AG09319 (cell line): ENCODE measurements at regions not wholly inside any gene's neighbourhood (a gene's known extent, or its start where the extent isn't known, plus 50 kb on each side); places are given as distances from the start of the nearest gene placed in this dataset.

Experiments
- DNase-seq: peaks from one replicate; pipeline ENCODE4 v3.0.0-alpha.2; 2010; ENCODE audit warnings: low read depth; ENCODE audit errors: extremely low read depth
- CTCF ChIP-seq: IDR thresholded peaks from 2 replicates; pipeline ENCODE4 v1.5.1; 2011; ENCODE audit warnings: low read depth, mild to moderate bottlenecking, inconsistent platforms, low read length, moderate library complexity

GRCh38 chr5:68709239-68709638 is 384.6 kb upstream of the SLC30A5 start:
- no peak for TF ChIP-seq CTCF

GRCh38 chr5:68710514-68710913 is 383.3 kb upstream of the SLC30A5 start:
- TF ChIP-seq CTCF = no peak
- no peak for DNase-seq

More at GRCh38 chr5:68709239-68709638, 384.6 kb upstream of the SLC30A5 start:
- no peak for DNase-seq

GRCh38 chr5:68711293-68712200 is 382.3 kb upstream of the SLC30A5 start:
- no peak for TF ChIP-seq CTCF
- DNase-seq = no peak

- TF ChIP-seq CTCF = no peak
- DNase-seq = no peak
Observed at GRCh38 chr5:68714810-68715209, 379.0 kb upstream of the SLC30A5 start.

- no peak for TF ChIP-seq CTCF
- no peak for DNase-seq
Observed at GRCh38 chr5:68720884-68721610, 372.8 kb upstream of the SLC30A5 start.

- no peak for TF ChIP-seq CTCF
- DNase-seq = no peak
Observed at GRCh38 chr5:68722357-68722756, 371.5 kb upstream of the SLC30A5 start.
